Natural killer cell (primary cell): ENCODE measurements at regions not wholly inside any gene's neighbourhood (a gene's known extent, or its start where the extent isn't known, plus 50 kb on each side); places are given as distances from the start of the nearest gene placed in this dataset.

Source experiments
- ATAC-seq, 3 donors: fragments of 150-1000 bp in 2 of 3; fragments of 200-7000 bp in 1 of 3; cut with Tn5 transposase; 1 replicate in 1 of 3; 2 replicates in 2 of 3; pipeline ENCODE4 v1.10.0; 2021; ENCODE audit warnings: mild to moderate bottlenecking in 2 of 3, moderate library complexity in 2 of 3
- DNase-seq, 2 donors: peaks; one replicate each; pipeline versions ENCODE4 v3.0.0 to v3.0.0-alpha.2; 2013 to 2021; ENCODE audit warnings: mixed read lengths in 1 of 2
- H3K27ac ChIP-seq: one replicate; pipeline ENCODE4 v1.5.1; 2013; ENCODE audit warnings: mild to moderate bottlenecking, low read length
- H3K27me3 ChIP-seq: one replicate; pipeline ENCODE4 v1.6.1; 2013; ENCODE audit warnings: low read length; ENCODE audit not compliant: control insufficient read depth, insufficient read depth
- H3K36me3 ChIP-seq: one replicate; pipeline ENCODE4 v1.6.1; 2013; ENCODE audit warnings: low read length; ENCODE audit not compliant: control insufficient read depth, insufficient read depth
- H3K4me1 ChIP-seq: one replicate; pipeline ENCODE4 v1.6.1; 2013; ENCODE audit warnings: low read length; ENCODE audit not compliant: control insufficient read depth, insufficient read depth
- H3K4me3 ChIP-seq: one replicate; pipeline ENCODE4 v1.5.1; 2013; ENCODE audit warnings: low read length
- H3K9me3 ChIP-seq: one replicate; pipeline ENCODE4 v1.6.1; 2013; ENCODE audit warnings: low read length; ENCODE audit not compliant: control insufficient read depth, insufficient read depth
- H3K27ac Mint-ChIP-seq, 2 donors: one replicate each; pipeline ENCODE4 v1.8.0; 2022; ENCODE audit warnings: mild to moderate bottlenecking in 2 of 2, mixed read lengths in 2 of 2, moderate library complexity in 1 of 2
- H3K27me3 Mint-ChIP-seq, 2 donors: one replicate each; pipeline ENCODE4 v1.8.0; 2022; ENCODE audit warnings: low read depth in 2 of 2, mixed read lengths in 2 of 2
- H3K36me3 Mint-ChIP-seq: one replicate; pipeline ENCODE4 v1.8.0; 2022; ENCODE audit warnings: mixed read lengths
- H3K4me1 Mint-ChIP-seq, 2 donors: one replicate each; pipeline ENCODE4 v1.8.0; 2022; ENCODE audit warnings: mixed read lengths in 2 of 2
- H3K4me3 Mint-ChIP-seq: one replicate; pipeline ENCODE4 v1.8.0; 2022; ENCODE audit warnings: mild to moderate bottlenecking, moderate library complexity, mixed read lengths
- H3K9me3 Mint-ChIP-seq, 2 donors: one replicate each; pipeline ENCODE4 v1.8.0; 2022; ENCODE audit warnings: mixed read lengths in 2 of 2
- WGBS: methylation state at CpG from one replicate; pipeline ENCODE4 v1.1.7; 2013; ENCODE audit warnings: missing lambda C conversion rate; ENCODE audit not compliant: insufficient coverage; 5-methylcytosine and 5-hydroxymethylcytosine counted together
- intact Hi-C: fragments of 100-400 bp; cut with micrococcal nuclease; formaldehyde crosslinking; loops from one replicate; pipeline ENCODE4 v1.14.2; 2022
- TF ChIP-seq, protein P1 (sequence below): fragments of 200-600 bp; IDR thresholded peaks from one replicate; pipeline ENCODE4 v1.8.0; 2022; ENCODE audit warnings: antibody characterized with exemption

DNA sequence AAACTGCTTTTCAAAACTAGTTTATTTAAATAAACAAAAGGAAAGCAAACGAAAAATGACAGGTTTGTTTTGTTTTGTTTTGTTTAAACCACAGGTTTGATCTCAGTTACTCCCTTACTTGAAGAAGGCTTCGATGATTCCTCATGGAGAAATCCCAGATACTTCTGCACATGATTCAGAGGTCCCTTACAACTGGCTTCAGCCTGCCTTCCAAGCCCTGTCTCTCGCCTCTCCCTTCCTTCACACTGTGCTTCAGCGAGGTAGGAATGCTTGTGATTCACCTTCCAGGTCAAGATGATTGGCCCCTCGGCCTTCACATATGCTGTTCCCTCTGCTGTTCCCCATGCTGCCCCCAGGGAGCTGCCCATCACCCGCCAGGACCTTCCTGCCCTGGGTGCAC, 104.1 kb upstream of the ITGA6 start:
- Mint-ChIP-seq H3K9me3 (no peaks in the 10 kb centered on the region), H3K4me3 (no peak overlapping the region), H3K36me3 (no peaks in the 10 kb centered on the region), H3K27ac (no peak overlapping the region), H3K4me1 (no peaks in the 10 kb centered on the region), H3K27me3 (peaks cover 0 to 2% of the 10 kb centered on the region in 2 donors)
- WGBS, result 84% methylated on average over 5 of the region's 6 CpGs
- ATAC-seq (no peak), DNase-seq (no peak)
- intact Hi-C loops, result no loop called here
- no peak overlapping the region for H3K27ac ChIP-seq
- no peaks in the 10 kb centered on the region for H3K4me1 ChIP-seq
- H3K4me3 ChIP-seq, result no peak overlapping the region
- H3K27me3 ChIP-seq, result no peaks in the 10 kb centered on the region
- no peaks in the 10 kb centered on the region for H3K36me3 ChIP-seq
- H3K9me3 ChIP-seq, result no peaks in the 10 kb centered on the region
- TF ChIP-seq, protein P1, sequence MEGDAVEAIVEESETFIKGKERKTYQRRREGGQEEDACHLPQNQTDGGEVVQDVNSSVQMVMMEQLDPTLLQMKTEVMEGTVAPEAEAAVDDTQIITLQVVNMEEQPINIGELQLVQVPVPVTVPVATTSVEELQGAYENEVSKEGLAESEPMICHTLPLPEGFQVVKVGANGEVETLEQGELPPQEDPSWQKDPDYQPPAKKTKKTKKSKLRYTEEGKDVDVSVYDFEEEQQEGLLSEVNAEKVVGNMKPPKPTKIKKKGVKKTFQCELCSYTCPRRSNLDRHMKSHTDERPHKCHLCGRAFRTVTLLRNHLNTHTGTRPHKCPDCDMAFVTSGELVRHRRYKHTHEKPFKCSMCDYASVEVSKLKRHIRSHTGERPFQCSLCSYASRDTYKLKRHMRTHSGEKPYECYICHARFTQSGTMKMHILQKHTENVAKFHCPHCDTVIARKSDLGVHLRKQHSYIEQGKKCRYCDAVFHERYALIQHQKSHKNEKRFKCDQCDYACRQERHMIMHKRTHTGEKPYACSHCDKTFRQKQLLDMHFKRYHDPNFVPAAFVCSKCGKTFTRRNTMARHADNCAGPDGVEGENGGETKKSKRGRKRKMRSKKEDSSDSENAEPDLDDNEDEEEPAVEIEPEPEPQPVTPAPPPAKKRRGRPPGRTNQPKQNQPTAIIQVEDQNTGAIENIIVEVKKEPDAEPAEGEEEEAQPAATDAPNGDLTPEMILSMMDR, result no peak

DNA sequence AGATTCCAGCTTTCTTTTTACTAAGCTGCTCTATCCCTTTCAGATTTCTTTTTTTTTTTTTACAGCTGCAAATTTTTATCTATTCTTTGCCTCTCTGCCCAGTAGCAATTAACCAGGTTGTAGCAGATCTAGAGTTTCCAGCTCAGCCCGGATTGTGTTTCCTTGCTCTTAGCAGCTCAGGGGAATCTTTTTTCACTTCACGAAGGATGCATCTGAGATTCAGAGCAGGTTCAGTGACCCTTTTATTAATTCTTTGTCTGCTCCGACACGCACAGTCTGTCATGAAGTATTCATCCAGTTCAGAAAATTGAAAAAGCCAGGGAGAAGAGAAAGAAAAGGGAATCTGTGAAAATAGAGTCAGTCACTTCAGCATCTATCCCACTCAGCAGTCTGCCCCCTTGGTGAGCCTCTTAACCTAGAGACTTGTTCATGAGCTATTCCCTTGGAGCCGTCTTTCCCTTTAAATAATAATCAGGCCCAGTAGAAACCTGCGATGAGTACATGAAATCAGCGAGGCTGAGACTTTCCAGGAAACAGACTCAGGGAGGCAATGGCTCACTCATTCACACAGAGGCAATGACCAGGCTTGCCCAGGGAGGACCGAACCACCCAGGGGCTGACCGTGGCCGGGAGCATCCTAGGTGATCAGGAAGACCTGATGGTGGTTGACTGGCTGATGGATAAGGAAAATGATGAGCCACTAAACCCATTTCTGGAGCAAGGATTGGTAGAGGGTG, 103.4 kb upstream of the ITGA6 start:
- WGBS, result 93% methylated on average over 10 of the region's 10 CpGs

DNA sequence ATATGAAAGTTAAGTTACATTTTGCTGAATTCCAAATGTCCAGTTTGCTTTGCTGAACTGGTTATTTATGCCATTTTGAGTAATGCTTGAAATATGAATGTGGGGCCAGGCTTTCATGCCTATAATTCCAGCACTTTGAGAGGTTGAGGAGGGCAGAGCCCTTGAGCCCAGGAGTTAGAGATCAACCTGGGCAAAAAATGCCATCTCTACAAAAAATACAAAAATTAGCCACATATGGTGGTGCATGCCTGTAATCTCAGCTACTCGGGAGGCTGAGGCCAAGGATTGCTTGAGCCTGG, 101.2 kb upstream of the ITGA6 start:
- ATAC-seq (no peak), DNase-seq (no peak)
- Mint-ChIP-seq H3K36me3 (no peaks in the 10 kb centered on the region), H3K27ac (no peak overlapping the region), H3K27me3 (peaks cover 0 to 3% of the 10 kb centered on the region in 2 donors), H3K9me3 (no peaks in the 10 kb centered on the region), H3K4me3 (no peak overlapping the region), H3K4me1 (peaks cover 6 to 14% of the 10 kb centered on the region in 2 donors)
- Histone ChIP-seq H3K36me3 (no peaks in the 10 kb centered on the region), H3K27ac (no peak overlapping the region), H3K27me3 (no peaks in the 10 kb centered on the region), H3K4me3 (no peak overlapping the region), H3K4me1 (peaks cover 15% of the 10 kb centered on the region), H3K9me3 (no peaks in the 10 kb centered on the region)
- 100% methylated on average over 1 of the region's 1 CpG for WGBS
- intact Hi-C loops, result no loop called here
- TF ChIP-seq, protein P1, result no peak

More for the DNA sequence above, 103.4 kb upstream of the ITGA6 start:
- H3K4me1 Mint-ChIP-seq, result peaks cover 0 to 4% of the 10 kb centered on the region in 2 donors
- intact Hi-C loops, result no loop called here
- Histone ChIP-seq H3K4me3 (no peak overlapping the region), H3K9me3 (no peaks in the 10 kb centered on the region), H3K4me1 (peaks cover under 1% of the 10 kb centered on the region), H3K27me3 (no peaks in the 10 kb centered on the region), H3K27ac (no peak overlapping the region), H3K36me3 (no peaks in the 10 kb centered on the region)
- H3K27me3 Mint-ChIP-seq, result peaks cover 0 to 2% of the 10 kb centered on the region in 2 donors
- no peak overlapping the region for H3K27ac Mint-ChIP-seq
- no peak for DNase-seq
- no peaks in the 10 kb centered on the region for H3K9me3 Mint-ChIP-seq
- H3K4me3 Mint-ChIP-seq, result no peak overlapping the region
- TF ChIP-seq, protein P1, result no peak
- H3K36me3 Mint-ChIP-seq, result no peaks in the 10 kb centered on the region
- ATAC-seq, result no peak
